Rectal smooth muscle tissue (tissue), 1 donor: ENCODE measurements at regions not wholly inside any gene's neighbourhood (a gene's known extent, or its start where the extent isn't known, plus 50 kb on each side); places are given as distances from the start of the nearest gene placed in this dataset.

ENCODE experiments used
- H3K27ac ChIP-seq: one replicate; pipeline ENCODE4 v1.7.0; 2013; ENCODE audit warnings: low read depth, low read length, inconsistent platforms
- H3K27me3 ChIP-seq: one replicate; pipeline ENCODE4 v1.7.0; 2013; ENCODE audit warnings: low read length; ENCODE audit not compliant: control insufficient read depth, insufficient read depth
- H3K36me3 ChIP-seq: one replicate; pipeline ENCODE4 v1.7.0; 2013; ENCODE audit warnings: low read length; ENCODE audit not compliant: control insufficient read depth, insufficient read depth
- H3K4me1 ChIP-seq: one replicate; pipeline ENCODE4 v1.7.0; 2013; ENCODE audit warnings: low read length; ENCODE audit not compliant: control insufficient read depth, insufficient read depth
- H3K4me3 ChIP-seq: one replicate; pipeline ENCODE4 v1.7.0; 2013; ENCODE audit warnings: low read length
- H3K9ac ChIP-seq: one replicate; pipeline ENCODE4 v1.7.0; 2013; ENCODE audit warnings: low read length

DNA sequence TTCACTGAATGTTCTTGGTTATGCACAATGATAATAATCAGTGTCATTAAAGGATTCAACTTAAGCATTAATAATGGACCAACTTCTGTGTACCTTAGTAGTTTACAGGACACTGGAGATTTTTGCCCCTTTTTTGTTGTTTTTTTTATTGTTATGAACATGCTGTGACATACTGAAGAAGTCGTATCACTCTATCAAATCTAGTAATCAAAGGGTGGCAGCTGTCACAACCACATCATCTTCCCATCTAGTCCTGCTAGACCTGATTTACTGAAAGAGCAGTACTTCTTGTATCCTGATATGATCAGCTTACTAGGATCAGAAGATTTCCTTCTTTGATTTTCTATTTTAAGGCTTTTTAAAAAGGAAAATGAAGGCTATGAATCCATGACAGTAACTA lies 504.6 kb upstream of the CELF2 start:
- Histone ChIP-seq H3K4me3 (no peak overlapping the region), H3K36me3 (no peaks in the 10 kb centered on the region), H3K9ac (no peak overlapping the region), H3K4me1 (no peaks in the 10 kb centered on the region), H3K27me3 (no peaks in the 10 kb centered on the region), H3K27ac (no peak overlapping the region)

DNA sequence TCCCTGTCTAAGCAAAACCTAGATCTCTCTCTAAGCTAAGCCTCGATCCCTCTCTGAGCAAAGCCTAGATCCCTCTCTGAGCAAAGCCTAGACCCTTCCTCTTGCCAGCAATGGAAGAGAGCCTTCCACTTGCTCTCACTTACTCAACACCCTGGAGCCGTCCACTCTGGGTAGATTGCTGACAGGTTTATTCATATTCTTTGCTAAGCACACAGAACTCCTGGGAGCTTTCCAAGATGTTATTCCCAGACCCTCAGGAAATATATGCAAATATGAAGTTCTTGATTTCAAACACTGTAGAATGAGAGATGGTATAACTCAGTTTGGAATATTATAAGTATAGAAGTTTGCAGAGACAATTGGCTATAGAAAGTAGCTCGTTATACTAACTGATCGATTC lies 503.8 kb upstream of the CELF2 start:
- H3K4me1 ChIP-seq = no peaks in the 10 kb centered on the region
- H3K4me3 ChIP-seq = no peak overlapping the region
- H3K9ac ChIP-seq = no peak overlapping the region
- H3K36me3 ChIP-seq = no peaks in the 10 kb centered on the region
- no peaks in the 10 kb centered on the region for H3K27me3 ChIP-seq
- H3K27ac ChIP-seq = no peak overlapping the region

DNA sequence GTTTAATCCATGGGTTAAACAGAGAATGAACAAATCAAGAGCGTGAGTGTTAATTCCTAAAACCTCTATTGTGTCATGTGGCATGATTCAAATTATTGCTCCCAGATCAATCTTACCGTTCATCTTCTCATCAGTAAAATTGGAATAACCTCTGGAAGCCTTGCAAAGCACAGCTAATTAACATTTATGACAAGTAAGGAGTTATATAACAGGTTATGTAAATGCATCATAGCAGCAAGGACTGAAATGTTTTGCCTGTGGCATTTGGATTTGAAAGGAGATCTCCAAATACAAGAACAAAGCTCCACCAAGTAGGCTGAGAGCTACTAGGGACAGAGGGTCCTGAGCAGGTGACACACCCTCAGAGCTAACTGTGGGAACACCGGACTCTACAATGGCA lies 502.9 kb upstream of the CELF2 start:
- H3K4me3 ChIP-seq = no peak overlapping the region

DNA sequence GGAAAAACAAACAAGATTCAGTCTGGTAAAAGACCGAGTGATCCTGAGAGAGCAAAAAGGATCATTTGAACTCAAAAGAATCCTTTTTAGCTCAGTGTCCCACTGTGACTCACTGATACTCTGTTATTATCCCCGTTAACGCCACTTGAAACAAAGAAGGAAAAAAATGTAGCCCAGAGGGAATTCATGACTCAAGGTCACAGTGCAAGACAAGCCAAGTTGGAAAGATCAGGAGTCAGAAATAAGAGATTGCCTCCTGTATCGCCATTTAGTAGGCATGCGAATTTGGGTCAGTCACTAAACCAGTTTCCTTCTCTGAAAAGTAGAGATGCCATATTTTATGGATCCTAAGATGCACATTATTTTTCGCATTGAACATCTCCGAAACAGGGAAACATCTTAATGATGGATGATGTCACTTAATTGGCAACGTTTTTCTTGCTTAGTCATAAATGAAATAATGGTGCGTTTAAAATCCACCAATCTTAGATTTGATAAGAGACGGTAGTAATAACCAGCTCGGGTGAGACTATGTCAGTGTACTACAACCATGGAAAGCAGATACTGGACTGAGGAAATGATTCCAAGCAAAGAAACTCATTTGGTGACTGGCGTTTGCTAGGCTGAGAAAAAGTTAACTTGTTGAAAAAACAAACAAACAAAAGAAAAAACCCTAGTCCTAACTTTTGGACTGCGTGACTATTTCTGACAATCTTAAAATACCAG lies 502.0 kb upstream of the CELF2 start:
- Histone ChIP-seq H3K36me3 (no peaks in the 10 kb centered on the region), H3K4me3 (no peak overlapping the region), H3K9ac (no peak overlapping the region), H3K27ac (no peak overlapping the region), H3K4me1 (no peaks in the 10 kb centered on the region), H3K27me3 (no peaks in the 10 kb centered on the region)

More for the DNA sequence above, 502.9 kb upstream of the CELF2 start:
- H3K4me1 ChIP-seq = no peaks in the 10 kb centered on the region
- H3K27ac ChIP-seq = no peak overlapping the region
- H3K36me3 ChIP-seq = no peaks in the 10 kb centered on the region
- H3K27me3 ChIP-seq = no peaks in the 10 kb centered on the region
- H3K9ac ChIP-seq = no peak overlapping the region

DNA sequence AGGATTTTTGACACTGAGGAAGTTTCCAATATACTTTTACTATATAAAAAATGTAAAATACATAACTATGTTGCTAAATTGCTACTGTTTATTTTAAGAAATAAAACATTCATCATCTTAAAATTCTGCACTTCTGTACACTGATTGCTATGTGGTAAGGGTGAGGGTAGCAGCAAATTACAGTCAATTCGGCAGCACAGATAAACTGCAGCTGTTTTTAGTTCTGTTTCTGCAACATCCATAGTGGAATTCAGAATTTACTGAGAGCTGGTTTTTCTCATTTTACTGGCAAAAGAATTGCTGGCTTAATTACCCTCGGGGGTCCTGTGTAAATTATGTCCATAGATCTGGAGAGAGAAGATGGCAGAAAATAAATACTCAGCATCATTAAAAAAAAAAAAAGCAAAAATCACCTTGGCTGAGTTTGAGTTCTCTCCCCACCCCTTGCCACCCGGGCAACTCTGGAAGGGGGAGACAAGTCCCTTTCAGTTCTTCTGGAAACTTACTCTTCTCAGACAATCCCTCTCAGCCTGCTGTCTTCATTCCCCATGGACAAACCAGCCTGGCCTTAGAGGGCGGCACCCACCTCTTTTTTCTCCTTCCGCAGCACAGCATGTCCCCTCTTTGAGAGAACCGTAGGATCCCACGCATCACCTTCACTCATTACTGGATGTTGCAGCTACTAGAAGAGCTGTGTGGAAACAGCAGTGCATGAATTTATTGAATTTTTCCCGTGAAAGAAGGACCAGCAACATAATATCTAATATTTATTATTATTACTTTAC lies 501.1 kb upstream of the CELF2 start:
- Histone ChIP-seq H3K4me1 (no peaks in the 10 kb centered on the region), H3K4me3 (no peak overlapping the region), H3K36me3 (no peaks in the 10 kb centered on the region), H3K9ac (no peak overlapping the region), H3K27me3 (no peaks in the 10 kb centered on the region), H3K27ac (no peak overlapping the region)

DNA sequence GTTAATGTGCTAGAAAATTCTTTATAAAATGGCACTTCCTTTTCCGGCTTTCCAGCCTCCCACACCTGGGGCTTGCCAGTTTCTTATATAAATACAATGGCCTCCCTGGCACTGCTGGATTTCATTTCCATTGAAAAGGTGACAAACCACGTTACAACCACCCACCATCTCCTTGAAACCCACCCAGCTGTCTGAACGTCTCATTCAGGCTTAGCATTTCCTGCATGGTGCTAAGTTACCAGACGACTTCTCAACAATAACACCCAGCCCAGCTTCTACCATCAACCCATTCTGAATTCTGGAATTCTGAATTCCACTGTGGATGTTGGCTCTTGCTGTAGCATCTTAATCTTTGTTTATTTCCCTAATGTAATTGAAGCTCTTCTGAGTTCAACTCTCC lies 499.8 kb upstream of the CELF2 start:
- Histone ChIP-seq H3K27me3 (no peaks in the 10 kb centered on the region), H3K9ac (no peak overlapping the region), H3K4me1 (no peaks in the 10 kb centered on the region), H3K4me3 (no peak overlapping the region), H3K27ac (no peak overlapping the region), H3K36me3 (no peaks in the 10 kb centered on the region)

DNA sequence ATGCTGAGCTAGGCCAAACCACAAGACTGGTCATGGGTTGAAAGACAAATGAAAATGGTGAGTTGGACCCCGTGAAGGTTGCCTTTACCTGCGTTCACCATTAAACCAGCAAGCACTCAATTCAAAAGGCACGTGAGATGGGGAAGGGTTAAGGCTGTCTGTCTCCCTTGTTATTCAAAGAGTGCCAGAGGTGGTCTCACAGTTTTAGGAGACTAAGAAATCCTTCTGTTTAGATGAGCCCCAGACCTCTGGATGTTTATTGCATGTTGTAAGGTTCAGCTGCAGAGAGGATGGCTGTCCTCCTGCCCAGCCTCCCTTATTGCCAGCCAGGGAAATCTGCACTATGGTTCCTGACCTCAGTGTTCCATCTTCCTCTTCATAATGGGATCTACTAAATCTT lies 498.0 kb upstream of the CELF2 start:
- no peaks in the 10 kb centered on the region for H3K27me3 ChIP-seq
- no peak overlapping the region for H3K4me3 ChIP-seq

DNA sequence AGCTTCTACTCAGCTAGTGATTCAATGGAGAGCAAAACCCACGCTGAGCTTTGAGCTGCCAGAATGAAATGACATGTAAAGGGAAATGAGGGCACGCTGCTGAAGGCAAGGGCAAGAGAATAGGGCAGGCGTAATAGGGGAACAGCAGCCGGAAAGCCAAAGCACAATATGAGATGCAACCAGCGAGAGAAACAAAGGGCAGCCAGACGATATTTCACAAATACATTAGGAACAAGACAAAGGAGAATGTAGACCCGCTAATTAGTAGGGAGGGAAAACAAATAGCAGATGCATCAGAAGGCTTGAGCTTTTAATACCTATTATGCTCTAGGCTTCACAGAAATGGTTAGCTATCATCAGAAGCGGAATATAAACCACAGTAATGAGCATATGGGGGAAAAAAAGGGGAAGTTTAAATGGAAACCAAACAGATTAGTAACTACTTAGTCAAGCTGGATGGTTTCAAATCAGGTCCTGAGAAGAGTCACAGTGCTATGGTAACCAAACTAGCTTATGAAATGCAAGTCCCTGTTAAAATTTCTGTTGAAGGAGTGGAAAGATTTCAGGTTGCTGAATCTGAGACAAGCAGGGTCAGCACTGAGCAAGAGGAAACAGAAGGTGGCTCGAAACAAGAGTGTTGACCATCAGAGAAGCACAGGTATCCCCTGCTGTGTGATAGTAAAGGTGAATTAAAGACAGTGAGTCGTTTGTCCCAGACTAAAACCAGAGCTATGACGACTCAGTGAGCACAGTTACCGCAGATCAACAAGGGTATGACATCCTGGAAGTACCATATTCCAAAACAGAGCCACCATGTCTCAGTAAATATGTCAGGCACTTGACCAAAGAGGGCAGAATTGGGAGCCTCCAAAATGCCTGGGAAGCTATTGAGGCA lies 496.9 kb upstream of the CELF2 start:
- Histone ChIP-seq H3K9ac (no peak overlapping the region), H3K4me3 (no peak overlapping the region), H3K36me3 (no peaks in the 10 kb centered on the region), H3K4me1 (no peaks in the 10 kb centered on the region), H3K27me3 (no peaks in the 10 kb centered on the region), H3K27ac (no peak overlapping the region)

More for the DNA sequence above, 498.0 kb upstream of the CELF2 start:
- Histone ChIP-seq H3K4me1 (no peaks in the 10 kb centered on the region), H3K9ac (no peak overlapping the region), H3K36me3 (no peaks in the 10 kb centered on the region), H3K27ac (no peak overlapping the region)

DNA sequence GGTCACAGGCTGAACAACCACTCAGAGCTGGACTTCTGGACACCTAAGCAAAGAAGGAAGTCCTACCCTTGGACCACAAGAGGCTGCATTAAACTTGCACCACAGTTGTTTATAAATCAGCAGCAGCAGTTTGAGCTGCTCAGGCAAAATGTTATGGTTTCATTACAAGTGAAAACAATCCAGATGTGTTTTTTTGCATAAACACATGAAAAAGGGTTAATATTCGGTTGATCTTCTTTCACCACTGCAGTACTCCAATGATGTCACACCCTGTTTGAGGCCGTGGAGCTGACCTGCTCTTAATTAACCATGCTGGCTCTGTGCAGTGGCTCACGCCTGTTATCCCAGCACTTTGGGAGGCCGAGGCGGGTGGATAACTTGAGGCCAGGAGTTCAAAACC lies 490.8 kb upstream of the CELF2 start:
- Histone ChIP-seq H3K4me3 (no peak overlapping the region), H3K27me3 (no peaks in the 10 kb centered on the region), H3K36me3 (no peaks in the 10 kb centered on the region), H3K9ac (no peak overlapping the region), H3K27ac (no peak overlapping the region), H3K4me1 (peaks cover 5% of the 10 kb centered on the region)

DNA sequence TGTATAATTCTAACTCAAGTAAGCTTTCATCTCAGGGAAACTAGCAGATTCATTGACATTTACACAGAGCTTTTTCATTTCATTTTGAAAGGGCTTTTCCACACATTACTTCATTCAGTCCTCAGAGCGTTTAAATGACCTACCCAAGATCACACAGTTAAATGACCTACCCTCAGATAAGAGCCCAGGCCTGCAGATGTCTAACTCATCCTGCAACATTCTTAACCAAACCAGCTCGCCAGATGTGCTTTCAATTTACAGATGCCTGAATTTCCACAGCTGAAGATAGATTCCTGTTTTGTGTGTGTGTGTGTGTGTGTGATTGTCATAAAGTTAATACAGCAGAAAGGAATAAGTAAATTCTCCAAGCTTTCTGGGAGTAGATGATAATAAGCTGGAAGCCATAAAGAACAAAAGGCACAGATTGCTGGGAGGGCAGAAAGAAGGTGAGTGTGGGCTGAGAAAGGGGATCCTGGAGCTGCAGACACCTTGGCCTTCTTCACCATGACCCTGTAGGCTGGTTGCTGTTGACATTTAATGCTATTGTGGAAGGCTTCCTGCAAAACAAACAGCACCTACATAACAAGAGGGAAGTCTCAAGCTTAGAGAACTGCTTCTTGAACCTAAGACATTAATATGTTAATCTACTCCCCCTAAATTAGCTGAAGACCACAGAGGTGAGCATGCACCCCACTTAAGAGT lies 489.7 kb upstream of the CELF2 start:
- Histone ChIP-seq H3K27ac (no peak overlapping the region), H3K27me3 (no peaks in the 10 kb centered on the region), H3K4me1 (peaks cover 5% of the 10 kb centered on the region), H3K4me3 (no peak overlapping the region), H3K9ac (no peak overlapping the region), H3K36me3 (no peaks in the 10 kb centered on the region)

DNA sequence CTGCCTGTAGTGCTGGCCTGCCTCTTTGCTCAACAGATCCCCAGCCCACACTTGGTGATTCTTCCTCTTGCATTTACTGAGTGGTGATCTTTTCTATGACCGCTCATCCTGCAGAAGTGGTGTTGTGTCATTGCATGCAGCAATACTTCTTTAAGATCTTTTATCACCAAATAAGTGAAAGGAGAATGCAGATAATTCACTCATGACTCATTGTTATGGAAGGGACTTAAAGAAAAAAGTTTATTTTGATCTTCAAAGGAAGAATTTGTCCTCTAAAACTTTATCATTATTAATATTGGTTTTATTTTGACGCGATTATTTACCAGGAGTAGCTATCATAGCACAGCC lies 489.1 kb upstream of the CELF2 start:
- Histone ChIP-seq H3K27me3 (no peaks in the 10 kb centered on the region), H3K4me1 (peaks cover 5% of the 10 kb centered on the region), H3K9ac (no peak overlapping the region), H3K27ac (no peak overlapping the region), H3K36me3 (no peaks in the 10 kb centered on the region), H3K4me3 (no peak overlapping the region)

DNA sequence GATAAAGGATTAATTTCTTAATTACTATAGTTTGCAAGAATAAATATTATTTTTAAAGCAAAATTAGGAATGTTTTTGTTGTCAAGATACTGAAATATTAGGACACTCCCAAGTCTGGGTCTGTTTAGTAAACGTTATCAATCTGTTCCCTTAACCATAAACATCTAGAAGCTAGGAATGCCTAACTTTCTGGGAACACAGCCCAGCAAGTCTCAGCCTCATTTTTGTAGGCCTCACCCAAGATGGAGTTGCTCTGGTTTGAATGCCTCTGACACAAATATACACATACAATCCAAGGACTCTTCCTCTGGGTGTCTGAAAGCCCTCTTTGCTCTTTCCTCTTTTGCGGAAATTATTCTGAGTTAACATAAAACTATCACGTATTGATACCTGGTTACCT lies 487.4 kb upstream of the CELF2 start:
- peaks cover 5% of the 10 kb centered on the region for H3K4me1 ChIP-seq
- no peaks in the 10 kb centered on the region for H3K36me3 ChIP-seq
- H3K4me3 ChIP-seq = no peak overlapping the region
- no peaks in the 10 kb centered on the region for H3K27me3 ChIP-seq
- H3K27ac ChIP-seq = no peak overlapping the region
- H3K9ac ChIP-seq = no peak overlapping the region
